H1 (cell line): ENCODE measurements at regions not wholly inside any gene's neighbourhood (a gene's known extent, or its start where the extent isn't known, plus 50 kb on each side); places are given as distances from the start of the nearest gene placed in this dataset.

Experiments
- CTCF ChIA-PET: fragments of 300-600 bp; sonication (Branson Sonifier 250); formaldehyde crosslinking; loops from one replicate; lab custom pipeline; 2021; ENCODE audit not compliant: partially characterized antibody; lab: Charles Lee
- POLR2A ChIA-PET: fragments of 300-600 bp; sonication (Branson Sonifier 250); formaldehyde crosslinking; loops from one replicate; lab custom pipeline; 2021; ENCODE audit warnings: inconsistent platforms; ENCODE audit not compliant: partially characterized antibody; lab: Charles Lee
- DNase-seq, 2 experiments: peaks; one replicate each; pipeline versions ENCODE4 v3.0.0 to v3.0.0-alpha.2; 2010 to 2022; ENCODE audit warnings: low spot score in 2 of 2, low read depth in 1 of 2, mixed read lengths in 1 of 2
- FAIRE-seq: peaks from 2 replicates; lab custom pipeline; 2011; peaks lifted over from hg19 to GRCh38; lab: Jason Lieb, UNC
- H2AFZ ChIP-seq: 2 replicates; pipeline ENCODE4 v1.8.1; 2012; ENCODE audit warnings: low read length, inconsistent platforms
- H2AK5ac ChIP-seq: 2 replicates; pipeline ENCODE4 v1.6.1; 2013; ENCODE audit warnings: low read depth, low read length
- H2BK120ac ChIP-seq: replicated peaks from 2 replicates; pipeline ENCODE3; 2013; ENCODE audit warnings: low read depth, low read length, inconsistent platforms
- H2BK12ac ChIP-seq: 2 replicates; pipeline ENCODE4 v1.6.1; 2013; ENCODE audit warnings: low read depth, low read length
- H2BK15ac ChIP-seq: 2 replicates; pipeline ENCODE4 v1.6.1; 2013; ENCODE audit warnings: low read length
- H2BK20ac ChIP-seq: 2 replicates; pipeline ENCODE4 v1.6.1; 2013; ENCODE audit warnings: low read length
- H2BK5ac ChIP-seq: 2 replicates; pipeline ENCODE4 v1.6.1; 2013; ENCODE audit warnings: low read depth, low read length
- H3K14ac ChIP-seq: 2 replicates; pipeline ENCODE4 v1.6.1; 2013; ENCODE audit warnings: inconsistent platforms; ENCODE audit not compliant: insufficient read length
- H3K18ac ChIP-seq: 2 replicates; pipeline ENCODE4 v1.6.1; 2013; ENCODE audit warnings: low read length; ENCODE audit errors: extremely low read depth
- H3K23ac ChIP-seq: 2 replicates; pipeline ENCODE4 v1.6.1; 2013; ENCODE audit warnings: inconsistent platforms; ENCODE audit not compliant: insufficient read length
- H3K23me2 ChIP-seq: 2 replicates; pipeline ENCODE4 v1.6.1; 2013; ENCODE audit warnings: low read depth, low read length
- H3K27ac ChIP-seq: 2 replicates; pipeline ENCODE4 v1.6.1; 2011; ENCODE audit warnings: low read depth, low read length, inconsistent platforms
- H3K27me3 ChIP-seq, 4 experiments: replicated peaks in 1 of 4; 1 replicate in 1 of 4; 2 replicates in 3 of 4; pipeline versions ENCODE4 v1.6.1 to v1.8.1; 2011 to 2013; ENCODE audit warnings: low read length in 3 of 4, mild to moderate bottlenecking in 3 of 4, inconsistent platforms in 2 of 4, mixed read lengths in 2 of 4, moderate library complexity in 1 of 4; ENCODE audit not compliant: control insufficient read depth in 3 of 4, insufficient read depth in 3 of 4; ENCODE audit errors: extremely low read depth in 1 of 4
- H3K36me3 ChIP-seq, 4 experiments: 2 replicates each; pipeline versions ENCODE4 v1.6.1 to v1.8.1; 2011 to 2013; ENCODE audit warnings: mild to moderate bottlenecking in 4 of 4, low read length in 3 of 4, moderate library complexity in 2 of 4, control low read depth in 1 of 4, inconsistent platforms in 1 of 4; ENCODE audit not compliant: insufficient read depth in 4 of 4, control insufficient read depth in 2 of 4
- H3K4ac ChIP-seq: replicated peaks from 2 replicates; pipeline ENCODE3; 2013; ENCODE audit warnings: low read length, low read depth, mixed read lengths, inconsistent platforms; ENCODE audit not compliant: insufficient read length
- H3K4me1 ChIP-seq, 4 experiments: replicated peaks in 1 of 4; 1 replicate in 1 of 4; 2 replicates in 3 of 4; pipeline versions ENCODE4 v1.6.1 to v1.8.1; 2011 to 2013; ENCODE audit warnings: low read length in 3 of 4, inconsistent platforms in 2 of 4, mixed read lengths in 1 of 4; ENCODE audit not compliant: insufficient read depth in 4 of 4, control insufficient read depth in 3 of 4
- H3K4me2 ChIP-seq, 2 experiments: 2 replicates each; pipeline versions ENCODE4 v1.6.1 to v1.8.1; 2011 to 2013; ENCODE audit warnings: low read depth in 2 of 2, low read length in 2 of 2, control low read depth in 1 of 2, inconsistent platforms in 1 of 2, mild to moderate bottlenecking in 1 of 2; ENCODE audit not compliant: insufficient read depth in 1 of 2
- H3K4me3 ChIP-seq, 4 experiments: fragments of 200-600, 300-600 bp in 1 of 4; sonication (generic), shearing (Covaris generic), sonication (Bioruptor Twin) in 1 of 4; 2 replicates each; pipeline versions ENCODE4 v1.5.1 to v1.8.1; 2011 to 2016; ENCODE audit warnings: low read length in 4 of 4, low read depth in 3 of 4, control low read depth in 2 of 4, inconsistent platforms in 2 of 4, mild to moderate bottlenecking in 2 of 4, mixed read lengths in 1 of 4, moderate library complexity in 1 of 4; ENCODE audit not compliant: insufficient read depth in 2 of 4; ENCODE audit errors: extremely low read depth in 1 of 4
- H3K56ac ChIP-seq: replicated peaks from 2 replicates; pipeline ENCODE3; 2013; ENCODE audit warnings: low read depth, mild to moderate bottlenecking, mixed read lengths, low read length, inconsistent platforms; ENCODE audit not compliant: insufficient read length
- H3K79me1 ChIP-seq: 2 replicates; pipeline ENCODE4 v1.6.1; 2013; ENCODE audit warnings: low read depth, low read length, control low read depth
- H3K79me2 ChIP-seq, 2 experiments: 2 replicates each; pipeline versions ENCODE4 v1.6.1 to v1.8.1; 2012 to 2013; ENCODE audit warnings: low read length in 2 of 2, mild to moderate bottlenecking in 2 of 2, inconsistent platforms in 1 of 2; ENCODE audit not compliant: insufficient read depth in 2 of 2, control insufficient read depth in 1 of 2
- H3K9ac ChIP-seq, 4 experiments: replicated peaks in 1 of 4; 1 replicate in 1 of 4; 2 replicates in 3 of 4; pipeline versions ENCODE4 v1.6.1 to v1.8.1; 2011 to 2013; ENCODE audit warnings: low read depth in 3 of 4, low read length in 3 of 4, control low read depth in 2 of 4, mild to moderate bottlenecking in 2 of 4, moderate library complexity in 2 of 4, inconsistent platforms in 1 of 4; ENCODE audit errors: extremely low read depth in 1 of 4
- H3K9me3 ChIP-seq, 2 experiments: 2 replicates each; pipeline versions ENCODE4 v1.6.1 to v1.8.1; 2012 to 2013; ENCODE audit warnings: mild to moderate bottlenecking in 2 of 2, moderate library complexity in 2 of 2, control low read depth in 1 of 2, inconsistent platforms in 1 of 2, low read depth in 1 of 2, low read length in 1 of 2, mixed read lengths in 1 of 2; ENCODE audit not compliant: insufficient read depth in 2 of 2
- H4K20me1 ChIP-seq, 2 experiments: replicated peaks in 1 of 2; 2 replicates each; pipeline versions ENCODE3 to v1.8.1; 2011 to 2013; ENCODE audit warnings: inconsistent platforms in 2 of 2, low read length in 2 of 2, mild to moderate bottlenecking in 1 of 2; ENCODE audit not compliant: insufficient read depth in 2 of 2, control insufficient read depth in 1 of 2
- H4K5ac ChIP-seq: 2 replicates; pipeline ENCODE4 v1.6.1; 2013; ENCODE audit warnings: low read length, low read depth, mixed read lengths, inconsistent platforms; ENCODE audit not compliant: insufficient read length
- H4K8ac ChIP-seq: 2 replicates; pipeline ENCODE4 v1.8.0; 2013; ENCODE audit warnings: mild to moderate bottlenecking, moderate library complexity, low read length, inconsistent platforms; ENCODE audit not compliant: insufficient read depth; ENCODE audit errors: extremely low read depth
- H4K91ac ChIP-seq: replicated peaks from 2 replicates; pipeline ENCODE3; 2013; ENCODE audit warnings: low read length, mixed read lengths, inconsistent platforms; ENCODE audit not compliant: insufficient read length
- BRCA1 ChIP-seq: IDR thresholded peaks from 2 replicates; pipeline ENCODE4 v1.6.1; 2012; ENCODE audit warnings: low read depth, low read length, improper control_type of control experiment
- CBX5 ChIP-seq: fragments of 300-800, 300-1000 bp; sonication (generic); IDR thresholded peaks from 2 replicates; pipeline ENCODE4 v1.7.1; 2016; ENCODE audit warnings: antibody characterized with exemption, low read length, low read depth
- CHD1 ChIP-seq: IDR thresholded peaks from 2 replicates; pipeline ENCODE4 v1.6.1; 2012; ENCODE audit warnings: low read depth, low read length, improper control_type of control experiment
- CREB1 ChIP-seq: IDR thresholded peaks from 2 replicates; pipeline ENCODE4 v1.6.1; 2012; ENCODE audit warnings: inconsistent platforms
- KDM4A ChIP-seq: IDR thresholded peaks from one replicate; pipeline ENCODE4 v1.7.1; 2012; ENCODE audit warnings: low read depth, mild to moderate bottlenecking, moderate library complexity, low read length, inconsistent platforms; ENCODE audit not compliant: severe bottlenecking
- POU5F1 ChIP-seq: IDR thresholded peaks from 2 replicates; pipeline ENCODE4 v1.6.1; 2011; ENCODE audit warnings: low read depth, mild to moderate bottlenecking, low read length, moderate library complexity
- RXRA ChIP-seq: IDR thresholded peaks from 2 replicates; pipeline ENCODE4 v1.6.1; 2011; ENCODE audit warnings: low read depth, mild to moderate bottlenecking, low read length, moderate library complexity; ENCODE audit not compliant: insufficient read depth
- SP2 ChIP-seq: IDR thresholded peaks from 2 replicates; pipeline ENCODE4 v1.6.1; 2012; ENCODE audit warnings: mild to moderate bottlenecking, low read length, inconsistent platforms
- SUZ12 ChIP-seq: fragments of 200-600 bp; sonication (generic); IDR thresholded peaks from 2 replicates; pipeline ENCODE4 v1.6.1; 2012; ENCODE audit warnings: mild to moderate bottlenecking, inconsistent platforms, low read length, moderate library complexity, mixed read lengths
- TAF1 ChIP-seq: IDR thresholded peaks from 2 replicates; pipeline ENCODE4 v1.6.1; 2011; ENCODE audit warnings: mild to moderate bottlenecking, low read depth, low read length
- TCF12 ChIP-seq: IDR thresholded peaks from 2 replicates; pipeline ENCODE4 v1.6.1; 2011; ENCODE audit warnings: low read depth, mild to moderate bottlenecking, low read length
- TEAD4 ChIP-seq: IDR thresholded peaks from 2 replicates; pipeline ENCODE4 v1.6.1; 2012; ENCODE audit warnings: low read depth, low read length, inconsistent platforms, mixed read lengths
- USF2 ChIP-seq: IDR thresholded peaks from 2 replicates; pipeline ENCODE4 v1.6.1; 2011; ENCODE audit warnings: low read length, improper control_type of control experiment
- WGBS, 2 experiments: shearing (Covaris generic) in 1 of 2; methylation state at CpG; one replicate each; pipeline versions ENCODE4 v1.1.6 to v1.1.7; 2013 to 2015; ENCODE audit warnings: low lambda C conversion rate in 2 of 2, mixed read lengths in 2 of 2, inconsistent platforms in 1 of 2, low coverage in 1 of 2, missing lambda C conversion rate in 1 of 2; ENCODE audit not compliant: insufficient replicate concordance in 2 of 2, insufficient coverage in 1 of 2, insufficient read length in 1 of 2; ENCODE audit errors: extremely low coverage in 1 of 2, missing lambda C conversion rate in 1 of 2; 5-methylcytosine and 5-hydroxymethylcytosine counted together

DNA sequence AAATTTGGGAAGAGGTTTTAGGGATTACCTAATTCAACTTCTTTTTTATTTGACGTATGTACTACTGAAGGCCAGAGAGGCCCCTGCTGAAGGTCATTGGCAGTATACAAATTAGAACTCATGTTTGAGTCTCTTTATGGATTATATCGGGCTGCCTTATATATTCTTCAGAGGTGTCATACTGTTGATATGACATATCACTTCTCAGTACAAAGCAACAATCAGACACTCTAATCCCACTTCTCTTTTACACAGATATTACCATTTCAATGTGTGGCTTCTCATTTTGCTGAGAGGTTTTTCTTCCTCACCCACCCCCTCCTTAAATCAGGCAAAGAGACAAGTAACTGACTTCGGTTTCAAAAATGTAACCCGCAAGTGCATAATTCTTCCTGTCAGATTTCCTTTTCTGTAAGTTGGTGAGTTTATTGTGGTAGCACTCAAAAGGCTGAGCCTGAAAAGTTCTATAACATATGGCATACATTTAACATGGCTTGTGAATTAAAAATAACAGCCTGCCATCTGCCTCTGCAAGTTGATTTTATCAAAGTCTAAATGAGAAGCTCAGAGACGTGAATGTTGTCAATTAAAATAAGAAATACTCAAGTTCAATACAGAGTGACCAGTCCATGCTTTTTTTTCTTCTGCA is 163.6 kb upstream of the RORB start:
- Histone ChIP-seq H4K5ac (no peak overlapping the region), H2BK12ac (no peak overlapping the region), H2AFZ (no peak overlapping the region), H4K8ac (no peak overlapping the region), H4K91ac (no peak overlapping the region), H3K14ac (no peak overlapping the region), H3K4me3 (no peak overlapping the region), H3K79me1 (no peaks in the 10 kb centered on the region), H2BK20ac (no peak overlapping the region), H4K20me1 (no peaks in the 10 kb centered on the region), H3K56ac (no peak overlapping the region), H2BK15ac (no peak overlapping the region), H3K23me2 (no peaks in the 10 kb centered on the region), H3K79me2 (no peaks in the 10 kb centered on the region), H3K27ac (no peak overlapping the region), H2AK5ac (no peak overlapping the region), H3K23ac (no peak overlapping the region), H3K36me3 (no peaks in the 10 kb centered on the region), H2BK120ac (no peak overlapping the region), H3K9ac (no peak overlapping the region), H3K27me3 (no peaks in the 10 kb centered on the region), H3K18ac (no peak overlapping the region), H3K4ac (no peak overlapping the region), H2BK5ac (no peak overlapping the region), H3K4me2 (no peak overlapping the region), H3K4me1 (no peaks in the 10 kb centered on the region), H3K9me3 (no peaks in the 10 kb centered on the region)
- POLR2A ChIA-PET, result no interaction called here
- DNase-seq (no peak), FAIRE-seq (no peak)
- CTCF ChIA-PET, result no interaction called here
- WGBS, 2 experiments, result 84% methylated on average over 5 of the region's 5 CpGs; no CpG with 5 or more reads in 1 of the 2 experiments
- TF ChIP-seq CREB1 (no peak), TEAD4 (no peak), CHD1 (no peak), KDM4A (no peak), SUZ12 (no peak), USF2 (no peak), TAF1 (no peak), BRCA1 (no peak), CBX5 (no peak), RXRA (no peak), POU5F1 (no peak), TCF12 (no peak), SP2 (no peak)
